T-helper 1 cell treated with Interleukin-12 subunit alpha and Interleukin-12 subunit beta and Interleukin-4 antibody, amounts not matched to agents 30 μg/mL and 1 μg/mL, for 36 hours (primary cell): ENCODE measurements at regions not wholly inside any gene's neighbourhood (a gene's known extent, or its start where the extent isn't known, plus 50 kb on each side); places are given as distances from the start of the nearest gene placed in this dataset.

ENCODE experiments used
- H3K27ac Mint-ChIP-seq: one replicate; pipeline ENCODE4 v1.8.0; 2021; ENCODE audit warnings: mild to moderate bottlenecking, mixed read lengths
- H3K27me3 Mint-ChIP-seq: one replicate; pipeline ENCODE4 v1.8.0; 2021; ENCODE audit warnings: low read depth, mixed read lengths
- H3K36me3 Mint-ChIP-seq: one replicate; pipeline ENCODE4 v1.8.0; 2021; ENCODE audit warnings: low read depth, mixed read lengths
- H3K4me1 Mint-ChIP-seq: one replicate; pipeline ENCODE4 v1.8.0; 2021; ENCODE audit warnings: low read depth, mixed read lengths
- H3K4me3 Mint-ChIP-seq: one replicate; pipeline ENCODE4 v1.8.0; 2021; ENCODE audit warnings: mild to moderate bottlenecking, moderate library complexity, mixed read lengths
- H3K9me3 Mint-ChIP-seq: one replicate; pipeline ENCODE4 v1.8.0; 2021; ENCODE audit warnings: mixed read lengths

DNA sequence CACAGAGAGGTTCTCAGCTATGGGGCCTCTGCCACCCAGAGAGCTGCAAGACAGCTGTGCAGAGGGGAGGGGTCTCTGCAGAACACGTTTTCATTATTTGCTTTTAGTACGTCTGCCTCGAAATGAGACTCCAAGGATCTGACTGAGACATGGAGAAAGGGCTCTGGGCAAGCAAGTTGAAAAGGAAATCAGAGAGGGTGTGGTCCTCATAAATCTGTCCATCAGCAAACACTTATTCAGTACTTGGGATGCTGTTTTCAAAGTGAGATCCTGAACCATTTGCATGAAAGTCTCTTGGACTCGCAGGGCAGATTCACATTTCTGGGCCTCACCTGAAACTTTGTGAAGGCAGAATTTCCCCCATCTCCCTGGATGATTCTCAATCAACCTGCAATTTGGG is 197.4 kb upstream of the GALNT2 start:
- Mint-ChIP-seq H3K4me1 (no peaks in the 10 kb centered on the region), H3K27me3 (no peaks in the 10 kb centered on the region), H3K27ac (no peak overlapping the region), H3K9me3 (no peaks in the 10 kb centered on the region), H3K4me3 (no peak overlapping the region), H3K36me3 (no peaks in the 10 kb centered on the region)

- Mint-ChIP-seq H3K4me3 (no peak overlapping the region), H3K27me3 (no peaks in the 10 kb centered on the region), H3K27ac (no peak overlapping the region), H3K4me1 (no peaks in the 10 kb centered on the region), H3K36me3 (no peaks in the 10 kb centered on the region), H3K9me3 (no peaks in the 10 kb centered on the region)
Measured at GRCh38 chr1:229870381-229870780, 196.7 kb upstream of the GALNT2 start.

GRCh38 chr1:229871078-229871676 is 195.9 kb upstream of the GALNT2 start:
- Mint-ChIP-seq H3K36me3 (no peaks in the 10 kb centered on the region), H3K4me1 (no peaks in the 10 kb centered on the region), H3K27me3 (no peaks in the 10 kb centered on the region), H3K4me3 (no peak overlapping the region), H3K9me3 (no peaks in the 10 kb centered on the region), H3K27ac (no peak overlapping the region)

DNA sequence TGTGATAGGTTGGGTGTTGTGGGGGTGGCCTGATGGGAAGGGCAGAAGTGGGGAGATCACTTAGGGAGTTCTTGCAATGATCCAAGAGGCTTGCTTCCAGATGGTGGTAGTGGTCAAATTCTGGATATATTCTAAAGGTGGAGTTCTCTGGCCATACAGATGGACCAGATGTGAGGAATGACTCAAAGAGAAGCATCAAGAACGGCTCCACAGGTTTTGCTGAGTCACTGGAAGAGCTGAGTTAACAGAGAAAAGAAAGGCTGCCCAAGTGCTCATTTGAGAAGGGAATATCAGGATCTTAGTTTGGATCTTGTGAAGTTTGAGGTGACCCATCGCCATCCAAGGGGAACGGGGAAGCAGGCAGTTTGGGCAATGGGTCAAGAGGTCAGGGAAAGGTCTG is 192.9 kb upstream of the GALNT2 start:
- Mint-ChIP-seq H3K27me3 (peaks cover 9% of the 10 kb centered on the region), H3K4me3 (no peak overlapping the region), H3K4me1 (no peaks in the 10 kb centered on the region), H3K9me3 (no peaks in the 10 kb centered on the region), H3K27ac (no peak overlapping the region), H3K36me3 (no peaks in the 10 kb centered on the region)

DNA sequence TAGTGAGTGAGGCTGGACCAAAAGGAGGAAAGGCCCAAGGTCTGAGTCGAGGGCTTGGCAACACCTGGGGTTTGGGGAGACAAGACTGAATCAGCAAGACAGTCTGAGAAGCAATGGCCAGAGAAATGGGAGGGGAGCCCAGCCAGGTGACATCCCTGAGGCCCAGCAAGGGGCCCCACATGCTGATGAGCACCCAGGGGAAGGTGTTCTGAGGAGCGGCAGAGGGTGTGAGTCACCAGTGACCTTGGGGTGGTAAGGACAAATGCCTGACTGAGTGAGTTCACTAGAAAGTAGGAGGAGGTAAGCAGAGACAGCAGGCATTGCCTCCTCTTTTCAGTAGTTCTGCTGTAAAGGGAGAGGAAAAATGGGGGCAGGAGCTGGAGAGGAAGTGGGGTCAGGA is 192.4 kb upstream of the GALNT2 start:
- Mint-ChIP-seq H3K27me3 (peaks cover 9% of the 10 kb centered on the region), H3K9me3 (no peaks in the 10 kb centered on the region), H3K4me3 (no peak overlapping the region), H3K36me3 (no peaks in the 10 kb centered on the region), H3K27ac (no peak overlapping the region), H3K4me1 (no peaks in the 10 kb centered on the region)

- H3K36me3 Mint-ChIP-seq: no peaks in the 10 kb centered on the region
- no peak overlapping the region for H3K27ac Mint-ChIP-seq
- H3K9me3 Mint-ChIP-seq: no peaks in the 10 kb centered on the region
- no peak overlapping the region for H3K4me3 Mint-ChIP-seq
- H3K4me1 Mint-ChIP-seq: no peaks in the 10 kb centered on the region
- H3K27me3 Mint-ChIP-seq: peaks cover 13% of the 10 kb centered on the region
Measured at GRCh38 chr1:229875086-229875485, 192.0 kb upstream of the GALNT2 start.

DNA sequence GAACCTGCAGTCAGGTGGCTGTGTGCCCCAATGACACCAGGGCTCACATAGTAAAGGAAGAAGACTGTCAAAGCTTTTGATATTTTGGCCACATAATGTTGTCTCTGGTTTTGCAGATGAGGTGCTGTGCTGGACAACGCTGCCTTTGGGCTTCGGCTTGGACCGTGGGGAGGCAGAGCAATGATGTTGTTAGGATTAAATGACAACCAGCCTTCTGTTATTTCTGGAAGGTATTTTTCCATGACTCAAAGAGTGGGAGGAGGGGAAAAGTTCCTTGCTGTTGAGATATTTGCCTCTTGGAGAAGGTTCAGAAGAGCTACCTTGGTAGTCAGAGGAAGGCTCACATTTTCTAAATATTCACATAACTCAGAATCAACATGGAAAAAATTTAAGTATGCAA is 187.3 kb upstream of the GALNT2 start:
- H3K27me3 Mint-ChIP-seq: peaks cover 13% of the 10 kb centered on the region
- H3K4me1 Mint-ChIP-seq: no peaks in the 10 kb centered on the region
- no peaks in the 10 kb centered on the region for H3K9me3 Mint-ChIP-seq
- H3K4me3 Mint-ChIP-seq: no peak overlapping the region
- H3K36me3 Mint-ChIP-seq: no peaks in the 10 kb centered on the region
- no peak overlapping the region for H3K27ac Mint-ChIP-seq

- Mint-ChIP-seq H3K27me3 (peaks cover 13% of the 10 kb centered on the region), H3K4me1 (no peaks in the 10 kb centered on the region), H3K36me3 (no peaks in the 10 kb centered on the region), H3K9me3 (no peaks in the 10 kb centered on the region), H3K4me3 (no peak overlapping the region), H3K27ac (no peak overlapping the region)
Measured at GRCh38 chr1:229880271-229881170, 186.5 kb upstream of the GALNT2 start.

DNA sequence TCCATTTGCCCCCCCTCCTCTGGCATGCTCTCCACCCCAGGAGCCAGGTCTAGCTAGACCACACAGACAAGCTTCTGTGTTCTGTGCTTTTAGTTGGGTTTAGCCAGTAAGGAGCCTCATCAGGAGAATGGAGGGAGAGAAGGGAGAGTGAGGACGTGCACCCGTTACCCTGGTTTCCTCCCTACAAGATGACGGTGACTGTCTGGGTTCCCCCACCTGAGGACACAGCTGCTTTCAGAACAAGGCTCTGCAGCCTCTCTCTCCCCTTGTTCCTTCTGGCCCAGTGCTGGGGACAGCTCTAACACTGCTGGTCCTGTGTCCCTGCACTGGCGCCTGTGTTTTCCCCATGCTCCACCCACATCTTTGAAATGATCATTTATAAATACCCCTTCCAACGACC is 184.4 kb upstream of the GALNT2 start:
- peaks cover 12% of the 10 kb centered on the region for H3K27me3 Mint-ChIP-seq
- no peaks in the 10 kb centered on the region for H3K9me3 Mint-ChIP-seq
- no peaks in the 10 kb centered on the region for H3K36me3 Mint-ChIP-seq
- H3K4me1 Mint-ChIP-seq: no peaks in the 10 kb centered on the region
- no peak overlapping the region for H3K4me3 Mint-ChIP-seq
- no peak overlapping the region for H3K27ac Mint-ChIP-seq

DNA sequence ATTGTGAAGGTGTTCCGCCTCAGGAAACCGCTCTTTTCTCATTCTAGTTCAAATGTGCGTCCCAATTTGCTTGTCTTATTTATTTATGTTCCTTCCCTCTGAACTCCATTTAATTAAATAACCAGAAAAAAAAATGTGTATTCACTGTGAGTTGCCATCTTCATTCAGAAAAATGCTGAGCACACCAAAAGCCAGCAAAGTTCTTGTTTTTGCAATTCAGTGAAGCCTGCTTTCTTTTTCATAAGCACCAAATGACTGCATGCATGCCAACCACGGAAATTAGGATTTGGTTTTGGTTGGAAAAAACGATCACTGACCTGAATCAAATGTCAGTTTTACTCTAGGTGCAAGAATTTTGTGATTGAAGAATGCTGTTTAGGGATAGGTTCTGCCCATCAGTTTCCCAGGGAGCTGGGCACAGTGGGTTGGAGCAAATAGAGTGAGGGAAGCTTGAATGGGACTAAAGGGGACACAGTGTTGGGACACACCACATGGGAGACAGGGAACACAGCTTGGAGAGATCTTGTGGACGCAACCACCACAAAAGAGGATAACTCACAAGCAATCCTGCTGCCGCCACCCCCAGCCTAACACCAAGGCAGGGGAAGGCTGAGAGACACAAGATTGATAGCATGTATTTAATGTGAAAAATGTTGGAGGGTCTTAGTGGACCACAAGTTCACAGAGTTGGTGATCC is 183.4 kb upstream of the GALNT2 start:
- no peak overlapping the region for H3K4me3 Mint-ChIP-seq
- H3K4me1 Mint-ChIP-seq: no peaks in the 10 kb centered on the region
- no peaks in the 10 kb centered on the region for H3K36me3 Mint-ChIP-seq
- H3K9me3 Mint-ChIP-seq: no peaks in the 10 kb centered on the region
- no peak overlapping the region for H3K27ac Mint-ChIP-seq
- peaks cover 6% of the 10 kb centered on the region for H3K27me3 Mint-ChIP-seq

DNA sequence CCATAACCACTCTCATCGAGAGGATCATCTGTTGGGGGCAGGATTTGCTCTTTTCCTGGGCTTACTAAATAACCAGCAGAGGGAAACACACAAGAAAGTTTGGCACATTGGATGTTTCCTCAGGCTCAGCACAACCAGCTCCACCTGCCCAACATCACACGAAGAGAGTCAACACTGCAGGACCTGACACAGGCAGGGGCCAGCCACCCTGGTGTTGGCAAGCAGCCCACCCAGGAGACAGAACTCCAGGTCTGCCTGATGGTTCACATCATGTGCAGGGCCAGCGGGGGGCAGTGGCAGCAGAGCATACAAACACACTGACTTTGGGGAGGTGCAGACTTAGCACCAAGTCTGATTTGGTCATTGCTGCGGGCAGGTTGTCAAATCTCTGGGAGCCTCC is 182.3 kb upstream of the GALNT2 start:
- H3K9me3 Mint-ChIP-seq: no peaks in the 10 kb centered on the region
- no peaks in the 10 kb centered on the region for H3K36me3 Mint-ChIP-seq
- no peak overlapping the region for H3K27ac Mint-ChIP-seq
- H3K4me1 Mint-ChIP-seq: no peaks in the 10 kb centered on the region
- peaks cover 3% of the 10 kb centered on the region for H3K27me3 Mint-ChIP-seq
- no peak overlapping the region for H3K4me3 Mint-ChIP-seq

DNA sequence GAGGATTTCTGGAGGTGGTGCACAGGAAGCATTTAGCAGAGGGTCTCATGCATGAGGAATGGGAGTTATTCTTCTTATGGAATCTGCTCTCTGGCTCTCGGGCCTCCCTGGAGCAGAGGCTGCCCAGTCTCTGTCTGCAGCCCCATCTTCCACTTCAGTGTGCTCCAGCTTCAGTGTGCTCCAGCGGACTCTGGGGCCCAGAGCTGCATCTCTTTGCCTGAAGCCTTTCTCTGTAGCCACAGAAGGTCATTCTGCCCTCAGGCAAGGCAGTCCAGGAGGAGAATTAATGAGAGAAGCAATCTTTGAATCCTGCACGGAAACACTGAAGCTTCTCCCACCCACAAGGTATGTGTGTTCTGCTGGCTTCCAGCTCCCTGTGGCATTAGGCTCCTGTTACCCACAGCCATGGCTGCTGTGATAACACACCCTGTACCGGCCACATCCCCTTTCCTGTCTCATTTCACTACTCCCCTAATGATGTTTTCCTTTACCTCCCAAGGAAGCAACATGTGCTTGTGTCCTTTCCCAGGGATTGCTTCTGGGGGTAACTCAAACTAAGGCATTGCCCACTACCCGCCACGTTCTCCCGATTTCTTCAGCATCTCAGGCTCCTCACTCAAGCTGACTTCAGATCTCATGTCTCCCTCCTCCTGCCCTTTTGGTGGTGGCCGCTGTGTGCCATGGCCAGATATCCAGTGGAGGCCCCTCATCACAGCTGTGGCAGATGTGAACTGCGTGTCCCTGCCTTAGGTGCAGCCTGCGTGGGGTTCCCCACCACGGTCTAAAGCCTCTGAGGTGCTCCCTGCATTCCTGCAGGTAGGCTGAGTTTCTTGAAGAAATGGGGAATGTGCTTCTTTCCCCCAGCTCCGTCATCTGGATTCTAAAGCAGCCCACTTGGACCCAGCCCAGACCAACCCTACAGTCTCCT is 181.2 kb upstream of the GALNT2 start:
- Mint-ChIP-seq H3K27me3 (peaks cover 4% of the 10 kb centered on the region), H3K4me1 (no peaks in the 10 kb centered on the region), H3K36me3 (no peaks in the 10 kb centered on the region), H3K4me3 (no peak overlapping the region), H3K27ac (no peak overlapping the region), H3K9me3 (no peaks in the 10 kb centered on the region)

- Mint-ChIP-seq H3K9me3 (no peaks in the 10 kb centered on the region), H3K36me3 (no peaks in the 10 kb centered on the region), H3K4me1 (no peaks in the 10 kb centered on the region), H3K27me3 (peaks cover 4% of the 10 kb centered on the region), H3K4me3 (no peak overlapping the region), H3K27ac (no peak overlapping the region)
Measured at GRCh38 chr1:229886636-229887035, 180.4 kb upstream of the GALNT2 start.
